Activated T-cell treated with anti-CD3 and anti-CD28 coated beads, Interleukin-2, amount 50 U/mL, for 72 hours (primary cell): ENCODE measurements at regions not wholly inside any gene's neighbourhood (a gene's known extent, or its start where the extent isn't known, plus 50 kb on each side); places are given as distances from the start of the nearest gene placed in this dataset.
"Not testable (repeated sequence)": the region's sequence is repeated elsewhere in the genome, so short reads cannot be mapped to it uniquely, and the experiment has no call there.

Experiments used
- ATAC-seq, 2 donors: fragments of 150-1000 bp; cut with Tn5 transposase; replicated peaks in 1 of 2; 2 replicates each; pipeline ENCODE4 v1.10.0; 2021; ENCODE audit warnings: moderate library complexity in 2 of 2, mild to moderate bottlenecking in 1 of 2
- DNase-seq, 2 donors: peaks; one replicate each; pipeline ENCODE4 v3.0.0; 2021 to 2022; ENCODE audit warnings: mixed read lengths in 1 of 2
- H3K27ac Mint-ChIP-seq: one replicate; pipeline ENCODE4 v1.8.0; 2022; ENCODE audit warnings: mild to moderate bottlenecking, moderate library complexity, mixed read lengths
- H3K27me3 Mint-ChIP-seq: one replicate; pipeline ENCODE4 v1.8.0; 2022; ENCODE audit warnings: low read depth, mixed read lengths
- H3K36me3 Mint-ChIP-seq, 2 donors: one replicate each; pipeline ENCODE4 v1.8.0; 2022; ENCODE audit warnings: mixed read lengths in 2 of 2, mild to moderate bottlenecking in 1 of 2; ENCODE audit not compliant: insufficient read depth in 2 of 2
- H3K4me1 Mint-ChIP-seq: one replicate; pipeline ENCODE4 v1.8.0; 2022; ENCODE audit warnings: low read depth, mixed read lengths
- H3K4me3 Mint-ChIP-seq, 2 donors: one replicate each; pipeline ENCODE4 v1.8.0; 2022; ENCODE audit warnings: mild to moderate bottlenecking in 2 of 2, mixed read lengths in 2 of 2, moderate library complexity in 2 of 2
- H3K9me3 Mint-ChIP-seq, 2 donors: one replicate each; pipeline ENCODE4 v1.8.0; 2022; ENCODE audit warnings: mixed read lengths in 2 of 2

DNA sequence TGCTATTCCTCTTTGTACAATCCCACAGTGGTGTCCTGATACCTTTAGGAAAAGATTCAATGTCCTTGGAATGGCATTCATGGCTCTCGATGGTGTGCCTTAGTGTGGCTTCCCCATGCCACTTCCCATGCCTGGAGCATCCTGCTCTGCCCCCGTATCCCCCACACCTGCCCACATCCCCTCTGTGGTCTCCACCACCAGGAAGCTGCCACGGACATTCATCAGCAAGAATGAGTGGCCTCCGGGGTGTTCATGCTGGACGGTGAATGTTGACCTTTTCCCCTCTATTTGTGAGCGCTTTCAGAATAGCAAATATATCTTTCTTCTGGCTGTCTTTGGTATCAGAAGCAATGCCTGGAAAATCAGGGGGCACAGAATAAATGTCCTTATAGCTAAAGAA lies 262.0 kb upstream of the NRP1 start:
- no peak overlapping the region for H3K4me3 Mint-ChIP-seq
- H3K27ac Mint-ChIP-seq = no peak overlapping the region
- ATAC-seq = no peak
- H3K27me3 Mint-ChIP-seq = peaks cover 10% of the 10 kb centered on the region
- no peak for DNase-seq
- H3K9me3 Mint-ChIP-seq = peaks cover 3 to 4% of the 10 kb centered on the region in 2 donors
- no peaks in the 10 kb centered on the region for H3K4me1 Mint-ChIP-seq
- peaks cover 2 to 5% of the 10 kb centered on the region in 2 donors for H3K36me3 Mint-ChIP-seq

DNA sequence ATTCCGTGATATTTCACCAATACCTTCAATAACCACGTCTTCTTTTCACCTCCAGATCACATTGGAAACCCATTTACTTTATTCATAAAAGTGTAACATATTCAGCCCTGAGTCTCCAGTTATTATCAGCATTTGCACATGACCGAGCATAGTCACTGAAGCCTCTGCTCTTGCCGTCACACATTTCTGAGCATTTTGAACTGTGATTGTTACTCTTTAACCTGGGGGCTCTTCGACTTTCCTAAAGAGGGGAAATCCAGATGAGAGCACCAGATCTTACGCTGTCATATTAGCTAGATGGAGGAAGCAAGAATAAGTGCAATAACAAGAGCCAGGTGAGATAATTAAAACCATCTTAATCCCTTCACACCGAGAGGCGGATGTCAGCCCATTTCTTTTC lies 260.0 kb upstream of the NRP1 start:
- Mint-ChIP-seq H3K27me3 (peaks cover 10% of the 10 kb centered on the region), H3K27ac (no peak overlapping the region), H3K4me1 (no peaks in the 10 kb centered on the region), H3K36me3 (peaks cover 2 to 3% of the 10 kb centered on the region in 2 donors), H3K9me3 (peaks cover 2 to 3% of the 10 kb centered on the region in 2 donors), H3K4me3 (no peak overlapping the region)
- ATAC-seq (no peak), DNase-seq (no peak)

DNA sequence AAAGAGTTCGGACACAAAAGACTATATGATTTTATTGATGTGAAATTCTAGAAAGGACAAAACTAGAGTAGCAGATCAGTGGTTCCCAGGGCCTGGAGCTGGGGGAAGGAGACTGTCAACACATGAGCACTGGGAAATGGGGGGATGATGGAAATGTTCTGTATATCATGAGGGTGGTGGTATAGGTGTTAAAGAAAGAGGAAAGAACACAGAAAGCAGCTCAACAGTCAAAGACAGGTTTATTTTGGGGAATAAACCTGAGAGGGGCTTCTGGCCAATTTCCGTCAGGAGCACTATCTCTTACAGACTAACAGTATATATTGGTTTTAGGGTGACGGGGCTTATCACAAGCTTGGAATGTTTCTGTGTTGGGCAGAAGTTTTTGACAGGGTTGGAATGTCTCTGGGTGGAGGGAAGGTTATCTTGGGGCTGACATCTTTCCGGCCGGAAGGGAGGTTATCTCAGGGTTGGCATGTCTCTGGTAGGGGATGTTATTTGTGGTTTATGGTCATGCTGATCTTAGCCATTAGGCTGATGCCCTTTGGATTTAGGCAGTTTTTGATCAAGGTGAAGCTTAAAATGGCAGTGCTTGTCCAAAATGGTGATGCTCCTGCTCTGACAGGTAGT lies 254.6 kb upstream of the NRP1 start:
- Mint-ChIP-seq H3K9me3 (peaks cover 0 to 3% of the 10 kb centered on the region in 2 donors), H3K27me3 (peaks cover 14% of the 10 kb centered on the region), H3K4me3 (no peak overlapping the region), H3K27ac (no peak overlapping the region), H3K36me3 (no peaks in the 10 kb centered on the region), H3K4me1 (no peaks in the 10 kb centered on the region)
- DNase-seq = no peak
- no peak for ATAC-seq

DNA sequence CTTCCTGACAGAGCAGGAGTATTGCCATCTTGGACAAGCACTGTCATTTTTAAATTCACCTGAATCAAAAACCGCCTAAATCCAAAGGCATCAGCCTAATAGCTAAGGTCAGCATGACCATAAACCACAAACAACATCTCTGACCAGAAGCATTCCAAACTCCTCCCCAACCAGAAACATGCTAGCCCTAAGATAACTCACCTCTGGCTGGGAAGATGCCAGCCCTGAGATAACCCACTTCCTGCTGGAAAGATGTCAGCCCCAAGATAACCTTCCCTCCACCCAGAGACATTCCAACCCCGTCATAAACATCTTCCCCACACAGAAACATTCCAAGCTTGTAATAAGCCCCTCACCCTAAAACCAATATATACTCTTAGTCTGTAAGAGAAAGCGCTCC lies 250.1 kb upstream of the NRP1 start:
- not testable (repeated sequence) for ATAC-seq, H3K9me3 Mint-ChIP-seq

DNA sequence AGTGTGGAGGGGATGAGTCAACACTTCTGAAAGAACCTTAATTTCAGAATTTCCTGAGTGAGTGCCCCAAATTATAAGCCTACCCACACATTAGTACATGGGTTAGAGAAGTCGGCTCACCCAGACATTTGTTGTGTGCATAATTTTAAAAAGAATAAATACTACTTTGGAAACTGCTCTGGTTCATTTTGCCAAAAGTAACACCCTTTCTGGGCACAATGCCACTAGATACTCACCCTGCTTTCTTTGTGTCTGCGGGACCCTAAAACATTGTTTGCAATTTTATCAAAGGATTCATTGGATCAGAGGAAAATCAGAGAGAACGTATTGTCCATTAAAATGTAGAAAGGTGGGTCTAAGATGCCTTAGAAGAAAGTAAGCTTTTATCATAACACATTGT lies 245.5 kb upstream of the NRP1 start:
- no peaks in the 10 kb centered on the region for H3K9me3 Mint-ChIP-seq
- DNase-seq (no peak), ATAC-seq (no peak)
- H3K27ac Mint-ChIP-seq = no peak overlapping the region
- no peak overlapping the region for H3K4me3 Mint-ChIP-seq
- no peaks in the 10 kb centered on the region for H3K36me3 Mint-ChIP-seq
- H3K27me3 Mint-ChIP-seq = peaks cover 15% of the 10 kb centered on the region
- H3K4me1 Mint-ChIP-seq = no peaks in the 10 kb centered on the region

More for the DNA sequence above, 250.1 kb upstream of the NRP1 start:
- DNase-seq, H3K4me1 Mint-ChIP-seq, H3K4me3 Mint-ChIP-seq, H3K27ac Mint-ChIP-seq, H3K36me3 Mint-ChIP-seq: not testable (repeated sequence)
- H3K27me3 Mint-ChIP-seq = peaks cover 20% of the 10 kb centered on the region

DNA sequence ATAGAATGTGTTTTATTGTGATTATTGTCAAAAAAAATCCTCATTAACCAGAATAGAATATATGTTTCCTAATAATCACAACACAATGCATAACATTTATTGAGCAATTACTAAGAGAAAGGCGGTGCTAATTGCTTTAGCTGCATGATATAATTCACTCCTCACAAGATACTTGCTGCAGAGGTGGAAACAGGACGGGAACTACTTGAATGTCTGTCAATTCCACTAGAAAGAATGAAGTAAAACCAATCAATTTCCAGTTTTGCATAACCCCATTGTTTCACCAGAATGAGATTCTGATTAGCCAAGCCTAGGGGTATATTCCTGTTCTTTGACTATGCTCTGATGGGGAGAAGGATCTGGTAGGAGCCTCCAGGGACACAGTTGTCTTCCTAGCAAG lies 239.1 kb upstream of the NRP1 start:
- Mint-ChIP-seq H3K27ac (no peak overlapping the region), H3K9me3 (no peaks in the 10 kb centered on the region), H3K27me3 (peaks cover 17% of the 10 kb centered on the region), H3K4me1 (no peaks in the 10 kb centered on the region), H3K36me3 (no peaks in the 10 kb centered on the region), H3K4me3 (no peak overlapping the region)
- DNase-seq (no peak), ATAC-seq (no peak)

DNA sequence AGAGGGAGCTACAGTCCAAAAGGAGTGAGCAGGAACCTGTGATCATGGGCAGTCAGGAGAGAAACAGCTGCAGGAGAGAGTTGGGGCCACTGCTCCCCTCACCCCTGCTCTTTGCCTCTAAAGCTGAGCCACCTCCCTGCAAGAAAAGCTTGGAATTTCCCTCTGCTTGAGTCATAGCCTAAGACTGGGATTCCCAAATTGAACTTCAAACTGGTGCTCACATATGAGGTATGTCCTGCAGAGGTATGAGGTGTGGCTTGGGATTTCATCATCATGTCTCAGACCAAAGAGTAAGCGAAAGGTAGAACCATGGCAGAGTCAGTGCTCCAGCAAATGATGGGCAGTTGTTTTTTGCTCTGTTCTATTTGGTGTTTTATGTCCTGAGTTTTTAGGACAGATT lies 237.1 kb upstream of the NRP1 start:
- H3K4me1 Mint-ChIP-seq = no peaks in the 10 kb centered on the region
- H3K4me3 Mint-ChIP-seq = no peak overlapping the region
- no peaks in the 10 kb centered on the region for H3K36me3 Mint-ChIP-seq
- H3K9me3 Mint-ChIP-seq = no peaks in the 10 kb centered on the region
- peaks cover 17% of the 10 kb centered on the region for H3K27me3 Mint-ChIP-seq
- ATAC-seq (no peak), DNase-seq (no peak)
- no peak overlapping the region for H3K27ac Mint-ChIP-seq

DNA sequence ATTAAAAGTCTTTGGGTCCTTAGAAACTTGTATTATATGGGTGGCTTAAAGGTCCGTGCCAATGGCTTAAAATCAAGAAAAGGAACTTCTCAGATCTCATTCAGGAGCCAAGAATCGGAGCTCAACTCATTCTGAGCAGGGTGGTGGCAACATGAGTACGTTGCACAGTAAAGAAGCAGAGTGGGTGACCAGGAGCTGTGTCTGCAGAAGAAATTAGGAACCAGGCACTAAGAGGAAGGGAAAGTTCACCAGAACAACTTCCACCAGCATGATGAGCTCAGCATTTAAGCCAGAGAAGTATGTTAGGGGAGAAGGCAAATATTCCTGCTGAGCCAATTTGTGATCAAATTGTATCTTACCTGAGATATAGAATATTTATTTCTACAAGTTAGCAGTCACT lies 236.0 kb upstream of the NRP1 start:
- no peak overlapping the region for H3K4me3 Mint-ChIP-seq

DNA sequence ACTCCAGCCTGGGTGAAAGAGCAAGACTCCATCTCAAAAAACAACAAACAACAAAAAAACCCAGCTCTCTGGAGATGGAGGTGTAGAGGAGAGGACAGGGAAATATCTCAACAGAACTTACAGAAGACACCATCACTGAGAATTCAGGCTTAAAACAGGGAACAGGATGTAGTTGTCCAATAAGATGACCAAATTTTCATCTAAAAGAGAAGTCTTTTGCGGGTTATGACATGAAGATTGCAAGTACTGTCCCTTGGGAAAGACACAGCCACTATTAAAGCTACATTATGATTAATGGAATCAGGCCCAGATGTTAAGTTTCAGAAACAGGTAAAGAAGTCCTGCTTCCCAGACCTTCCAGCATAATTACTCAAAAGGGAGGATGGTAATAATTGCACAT lies 235.2 kb upstream of the NRP1 start:
- Mint-ChIP-seq H3K4me3 (no peak overlapping the region), H3K27ac (no peak overlapping the region), H3K9me3 (no peaks in the 10 kb centered on the region), H3K4me1 (no peaks in the 10 kb centered on the region), H3K36me3 (no peaks in the 10 kb centered on the region), H3K27me3 (peaks cover 17% of the 10 kb centered on the region)
- ATAC-seq (no peak), DNase-seq (no peak)

More for the DNA sequence above, 236.0 kb upstream of the NRP1 start:
- H3K27ac Mint-ChIP-seq = no peak overlapping the region
- no peaks in the 10 kb centered on the region for H3K9me3 Mint-ChIP-seq
- H3K27me3 Mint-ChIP-seq = peaks cover 17% of the 10 kb centered on the region
- no peaks in the 10 kb centered on the region for H3K36me3 Mint-ChIP-seq
- H3K4me1 Mint-ChIP-seq = no peaks in the 10 kb centered on the region
- ATAC-seq = no peak
- no peak for DNase-seq

DNA sequence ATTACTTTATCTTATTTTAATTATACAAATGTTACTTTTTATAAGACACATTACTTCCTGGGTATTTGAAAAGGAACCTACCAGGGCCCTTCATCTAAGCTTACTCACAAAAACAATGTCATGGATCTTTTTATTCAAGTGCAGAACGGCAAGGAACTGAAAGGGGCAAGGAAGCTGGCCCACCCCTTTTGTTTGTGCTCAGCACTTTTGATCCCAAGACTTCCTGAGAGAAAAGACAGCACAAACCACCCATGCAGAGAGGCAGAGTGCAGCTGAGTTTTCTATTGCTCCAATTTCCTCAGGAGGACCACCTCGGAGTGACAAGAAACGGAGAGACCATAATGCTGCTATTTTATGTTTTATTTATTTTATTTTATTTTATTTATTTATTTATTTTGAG lies 232.0 kb upstream of the NRP1 start:
- DNase-seq (no peak), ATAC-seq (no peak)
- no peak overlapping the region for H3K27ac Mint-ChIP-seq
- no peaks in the 10 kb centered on the region for H3K36me3 Mint-ChIP-seq
- no peak overlapping the region for H3K4me3 Mint-ChIP-seq
- no peaks in the 10 kb centered on the region for H3K9me3 Mint-ChIP-seq
- H3K27me3 Mint-ChIP-seq = peaks cover 23% of the 10 kb centered on the region
- no peaks in the 10 kb centered on the region for H3K4me1 Mint-ChIP-seq

DNA sequence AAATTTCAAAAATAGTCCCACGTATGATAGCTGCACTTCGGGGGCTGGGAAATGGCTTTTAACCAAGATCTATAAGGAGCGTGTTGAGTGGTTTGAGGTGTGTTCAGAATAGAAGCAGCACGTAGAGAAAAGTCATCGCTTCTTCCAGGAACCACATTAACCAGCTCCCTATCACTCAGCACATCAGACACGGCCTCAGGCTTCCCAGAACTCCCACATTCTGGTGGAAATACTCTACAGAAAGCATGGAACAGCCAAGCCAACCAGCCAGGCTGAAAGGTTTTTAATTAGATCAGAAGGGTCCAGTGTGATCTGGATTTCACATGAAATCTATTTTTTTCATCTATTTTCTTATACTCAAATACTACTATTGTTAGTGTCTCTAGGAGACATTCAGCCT lies 231.5 kb upstream of the NRP1 start:
- ATAC-seq (no peak), DNase-seq (no peak)
- peaks cover 26% of the 10 kb centered on the region for H3K27me3 Mint-ChIP-seq
- no peaks in the 10 kb centered on the region for H3K36me3 Mint-ChIP-seq
- no peak overlapping the region for H3K4me3 Mint-ChIP-seq
- no peaks in the 10 kb centered on the region for H3K9me3 Mint-ChIP-seq
- H3K27ac Mint-ChIP-seq = no peak overlapping the region
- H3K4me1 Mint-ChIP-seq = no peaks in the 10 kb centered on the region

DNA sequence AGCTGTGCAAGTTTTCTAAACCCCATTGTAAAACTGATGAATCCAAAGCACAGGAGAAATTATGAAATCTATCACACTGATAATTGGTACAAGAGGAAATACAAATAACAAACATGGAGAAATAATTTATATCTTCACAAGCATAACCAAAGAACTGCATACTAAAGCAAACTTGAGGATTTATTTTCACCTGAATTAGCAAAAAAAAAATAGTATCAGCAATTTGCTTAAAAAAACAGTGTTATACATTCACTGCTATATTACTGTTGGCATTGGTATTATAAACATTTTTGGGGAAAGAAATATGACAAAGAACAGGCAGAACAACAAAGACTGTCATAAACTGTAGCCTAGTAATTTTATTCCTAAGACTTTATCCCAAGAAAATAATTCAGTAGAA lies 230.8 kb upstream of the NRP1 start:
- Mint-ChIP-seq H3K27me3 (peaks cover 19% of the 10 kb centered on the region), H3K4me1 (no peaks in the 10 kb centered on the region), H3K4me3 (no peak overlapping the region), H3K9me3 (no peaks in the 10 kb centered on the region), H3K27ac (no peak overlapping the region), H3K36me3 (no peaks in the 10 kb centered on the region)
- ATAC-seq (no peak), DNase-seq (no peak)

DNA sequence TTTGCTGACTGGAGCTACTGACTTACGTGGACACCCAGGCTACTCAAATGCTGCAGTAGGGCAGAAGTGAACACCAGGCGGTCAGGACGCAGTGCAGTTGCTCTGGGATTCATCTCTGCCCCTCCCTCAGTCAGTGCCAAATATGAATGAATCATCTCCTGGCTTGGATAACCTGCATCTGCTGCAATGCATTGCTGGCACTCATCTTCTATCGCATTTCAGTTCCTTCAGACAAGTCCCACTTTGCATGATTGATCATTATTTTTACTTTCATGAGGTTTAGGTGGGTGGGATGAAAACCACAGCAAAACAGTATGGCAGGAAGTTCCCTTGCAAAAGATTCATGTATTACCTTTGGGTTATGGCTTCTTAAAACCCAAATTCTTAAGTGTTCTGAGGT lies 224.6 kb upstream of the NRP1 start:
- peaks cover 5% of the 10 kb centered on the region for H3K4me1 Mint-ChIP-seq
- peaks cover 55% of the 10 kb centered on the region for H3K27me3 Mint-ChIP-seq
- H3K27ac Mint-ChIP-seq = no peak overlapping the region
- ATAC-seq = peak; percentile 25 to 53
- H3K36me3 Mint-ChIP-seq = no peaks in the 10 kb centered on the region
- H3K9me3 Mint-ChIP-seq = no peaks in the 10 kb centered on the region
- no peak overlapping the region for H3K4me3 Mint-ChIP-seq
- no peak for DNase-seq

DNA sequence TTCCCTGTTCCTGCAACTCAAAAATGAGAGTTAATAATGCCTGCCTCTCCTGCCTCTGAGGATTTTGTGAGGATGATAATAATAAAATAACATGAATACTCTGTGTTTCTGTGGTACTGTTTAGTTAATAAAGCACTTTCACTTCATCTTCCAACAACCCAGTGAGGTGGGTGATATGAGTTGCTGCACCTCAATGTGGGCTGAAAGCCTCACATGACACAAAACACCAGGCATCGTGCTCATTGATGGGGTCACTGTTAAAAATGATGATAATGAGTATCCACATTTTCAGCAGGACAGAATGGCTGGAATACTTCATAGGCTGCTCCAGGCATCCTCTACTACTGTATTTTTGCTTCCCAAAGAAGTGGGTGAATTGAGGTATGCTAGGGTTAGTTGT lies 222.8 kb upstream of the NRP1 start:
- H3K9me3 Mint-ChIP-seq = no peaks in the 10 kb centered on the region
- no peak overlapping the region for H3K27ac Mint-ChIP-seq
- H3K36me3 Mint-ChIP-seq = no peaks in the 10 kb centered on the region
- no peak for ATAC-seq
- H3K27me3 Mint-ChIP-seq = peaks cover 44% of the 10 kb centered on the region
- no peak overlapping the region for H3K4me3 Mint-ChIP-seq
- no peak for DNase-seq
- peaks cover 5% of the 10 kb centered on the region for H3K4me1 Mint-ChIP-seq
